GM18519 (cell line): ENCODE measurements at regions not wholly inside any gene's neighbourhood (a gene's known extent, or its start where the extent isn't known, plus 50 kb on each side); places are given as distances from the start of the nearest gene placed in this dataset.
"Not testable (repeated sequence)": the region's sequence is repeated elsewhere in the genome, so short reads cannot be mapped to it uniquely, and the experiment has no call there.

Experiments
- ATAC-seq: cut with Tn5 transposase; IDR thresholded peaks from one replicate; pipeline ENCODE4 v1.9.1; 2021; ENCODE audit warnings: mild to moderate bottlenecking, moderate library complexity; ENCODE audit not compliant: unreplicated experiment, low FRiP score

- no peak for ATAC-seq
Measured at GRCh38 chr6:139721954-139722353, 347.5 kb upstream of the CITED2 start.

DNA sequence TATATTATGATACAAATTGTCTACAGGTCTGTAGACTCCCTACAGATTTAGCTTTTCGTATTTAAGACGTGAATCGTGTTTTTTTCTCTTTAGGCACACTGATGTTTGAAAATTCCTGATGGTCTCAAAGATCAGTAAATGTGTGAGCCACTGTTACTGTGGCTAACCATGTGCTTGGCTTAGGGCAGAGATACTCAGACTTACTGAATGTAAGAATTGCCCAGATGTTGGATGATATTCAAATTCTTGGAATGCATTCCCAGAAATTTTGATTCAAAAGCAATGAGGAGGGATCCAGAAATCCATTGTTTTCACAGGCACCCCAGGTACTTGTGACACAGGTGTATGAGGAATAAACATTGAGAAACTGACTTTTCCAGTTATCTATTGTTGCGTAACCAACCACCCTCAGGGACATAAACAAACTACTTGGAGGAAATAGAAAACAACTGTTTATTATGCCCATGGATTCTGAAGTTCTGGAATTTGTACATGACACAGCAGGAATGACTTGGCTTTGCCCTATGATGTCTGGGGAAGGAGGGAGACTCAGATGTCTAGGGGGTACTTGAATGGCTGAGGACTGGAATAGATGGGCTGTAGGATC lies 339.6 kb upstream of the CITED2 start:
- no peak for ATAC-seq

DNA sequence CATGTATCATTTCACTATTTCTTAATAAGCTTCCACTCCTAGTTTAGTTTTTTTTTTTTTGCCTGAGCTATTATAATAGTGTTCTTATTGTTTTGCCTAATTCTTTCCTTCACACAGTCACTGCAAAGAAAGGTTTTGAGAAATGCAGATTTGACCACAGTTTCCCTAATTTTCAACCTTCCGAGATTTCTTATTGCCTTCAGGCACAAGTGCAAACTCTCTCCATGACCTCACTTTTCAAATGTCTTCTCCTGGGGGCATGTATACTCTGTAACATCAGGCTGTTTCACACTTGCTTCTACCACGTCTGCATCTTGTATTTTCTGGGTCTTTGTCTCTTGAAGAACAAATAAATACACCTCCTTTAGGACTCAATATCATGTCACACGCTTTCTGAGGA lies 339.0 kb upstream of the CITED2 start:
- no peak for ATAC-seq

GRCh38 chr6:139712830-139713229 lies 338.4 kb upstream of the CITED2 start:
- no peak for ATAC-seq

DNA sequence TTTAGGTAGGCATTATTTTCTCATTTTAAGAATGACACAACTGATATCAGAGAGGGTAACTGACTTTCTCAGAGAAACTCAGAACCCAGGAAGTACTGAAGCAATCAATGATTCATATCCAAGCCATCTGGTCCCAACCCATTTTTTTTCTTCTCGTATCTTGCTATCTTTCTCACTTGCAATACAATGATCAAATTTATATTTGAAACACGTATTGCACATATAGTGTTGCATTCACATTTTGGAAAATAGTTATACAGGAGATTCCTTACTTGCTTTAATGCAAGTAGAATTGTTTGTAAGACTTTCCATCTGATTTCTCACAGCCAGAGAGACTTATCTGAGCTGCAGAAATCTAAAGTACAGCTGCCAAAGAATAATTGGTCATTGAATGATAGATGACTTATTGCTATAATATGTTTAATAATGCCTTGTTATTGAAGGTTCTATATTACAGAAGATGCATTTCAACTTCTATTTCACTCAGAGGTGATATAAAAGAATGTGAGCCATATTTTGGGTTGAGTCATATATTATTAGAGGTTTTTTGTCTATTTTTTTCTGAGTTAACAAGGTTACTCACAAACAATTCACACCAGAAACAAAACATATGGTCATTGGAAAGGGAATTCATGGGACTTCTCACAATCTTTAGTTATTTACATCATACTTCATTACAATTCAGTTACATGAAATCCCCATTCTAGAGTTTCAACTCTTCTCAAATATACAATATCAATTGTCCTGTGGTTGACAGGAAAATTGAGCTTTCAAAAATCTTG lies 337.5 kb upstream of the CITED2 start:
- ATAC-seq, result no peak

DNA sequence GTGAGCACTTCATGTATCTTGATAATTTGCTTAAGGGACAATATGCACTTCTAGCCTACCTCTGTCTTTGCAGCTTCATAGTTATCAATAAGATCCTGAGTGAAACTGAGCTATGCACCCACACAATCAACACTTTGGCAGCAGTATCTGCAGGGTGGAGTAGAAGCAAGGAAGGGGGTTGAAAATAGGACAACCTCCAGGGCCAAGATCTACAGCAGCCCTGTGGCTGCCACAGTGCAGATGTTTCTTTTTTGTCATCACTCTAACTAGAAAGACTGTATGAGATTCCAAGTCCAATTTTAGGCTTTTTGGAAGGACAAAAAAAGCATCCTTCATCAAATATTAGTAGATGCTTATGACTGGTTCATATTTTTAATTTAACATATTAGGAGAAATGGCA lies 336.1 kb upstream of the CITED2 start:
- no peak for ATAC-seq

GRCh38 chr6:139708337-139709199 lies 334.1 kb upstream of the CITED2 start:
- no peak for ATAC-seq

GRCh38 chr6:139706912-139707311 lies 332.5 kb upstream of the CITED2 start:
- no peak for ATAC-seq

GRCh38 chr6:139705284-139705683 lies 330.8 kb upstream of the CITED2 start:
- no peak for ATAC-seq

DNA sequence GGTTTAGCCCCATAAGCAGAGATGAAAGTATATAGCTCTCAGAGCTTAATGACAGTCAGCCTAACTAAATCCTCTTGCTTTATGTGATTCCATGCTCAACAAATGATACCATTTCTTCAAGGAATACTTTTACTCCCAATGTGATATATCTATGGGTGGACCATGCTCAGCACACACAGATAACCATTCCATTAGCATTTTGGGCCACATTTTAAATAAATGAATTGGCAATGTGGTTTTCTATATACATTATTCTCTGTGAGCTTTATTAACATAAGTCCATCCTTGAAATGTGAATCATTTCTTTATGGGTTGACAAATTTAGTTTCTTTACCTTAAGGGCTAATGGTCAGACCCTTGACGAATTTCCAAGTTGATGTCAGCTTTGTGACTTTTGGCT lies 329.3 kb upstream of the CITED2 start:
- no peak for ATAC-seq

- ATAC-seq, result no peak
Measured at GRCh38 chr6:139702706-139703105, 328.3 kb upstream of the CITED2 start.

DNA sequence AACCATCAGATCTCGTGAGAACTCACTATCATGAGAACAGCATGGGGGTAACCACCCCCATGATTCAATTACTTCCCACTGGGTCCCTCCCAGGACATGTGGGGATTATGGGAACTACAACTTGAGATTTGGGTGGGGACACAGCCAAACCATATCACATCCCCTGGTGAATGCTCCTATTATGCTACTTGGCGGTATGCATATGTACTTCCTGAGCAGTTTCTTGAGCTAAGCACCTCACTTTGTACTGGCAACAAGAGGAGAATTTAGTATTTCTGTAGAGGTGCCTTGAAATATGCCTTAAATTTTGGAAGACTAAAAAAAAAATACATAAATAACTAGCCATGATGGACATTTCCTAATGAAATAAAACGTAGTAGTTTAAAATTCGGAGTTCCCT lies 327.2 kb upstream of the CITED2 start:
- ATAC-seq, result no peak

- no peak for ATAC-seq
Measured at GRCh38 chr6:139701003-139701402, 326.6 kb upstream of the CITED2 start.

DNA sequence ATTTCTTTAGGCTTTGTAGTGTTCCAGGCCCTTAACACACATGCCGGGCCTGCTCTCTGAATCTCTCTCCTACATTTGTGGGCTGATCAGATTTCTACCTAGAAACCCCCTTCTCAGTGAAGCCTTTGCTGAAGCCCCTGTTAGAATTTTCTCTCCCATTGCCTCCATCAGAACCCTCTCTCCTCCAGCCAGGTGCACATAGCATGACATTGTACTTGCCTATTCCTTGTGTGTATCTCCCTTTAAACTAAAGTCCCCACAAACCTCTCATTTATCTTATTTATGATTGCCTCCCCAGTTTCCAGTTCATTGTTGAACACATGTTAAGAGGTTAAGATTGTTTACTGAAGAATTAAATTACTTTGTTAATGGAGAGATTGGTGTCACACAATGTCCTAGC lies 325.5 kb upstream of the CITED2 start:
- no peak for ATAC-seq

DNA sequence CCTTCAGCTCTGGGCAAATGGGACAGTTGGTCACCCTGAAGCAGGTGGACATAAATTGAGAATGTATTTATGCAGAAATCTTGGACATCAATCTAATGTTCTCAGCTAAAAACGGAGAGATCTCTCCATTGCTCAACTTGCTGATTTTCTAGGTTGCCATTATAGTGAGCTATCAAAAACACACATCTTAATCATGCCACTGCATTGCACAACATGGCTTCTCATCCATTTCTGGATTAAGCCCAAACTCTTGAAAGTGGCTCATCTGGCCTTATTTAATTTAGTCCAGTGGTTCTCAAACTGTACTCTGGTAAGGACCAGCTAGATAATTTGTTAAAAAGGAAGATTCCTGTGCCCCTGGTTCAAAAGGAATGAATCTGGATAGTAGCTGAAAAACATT lies 324.9 kb upstream of the CITED2 start:
- ATAC-seq, result no peak

DNA sequence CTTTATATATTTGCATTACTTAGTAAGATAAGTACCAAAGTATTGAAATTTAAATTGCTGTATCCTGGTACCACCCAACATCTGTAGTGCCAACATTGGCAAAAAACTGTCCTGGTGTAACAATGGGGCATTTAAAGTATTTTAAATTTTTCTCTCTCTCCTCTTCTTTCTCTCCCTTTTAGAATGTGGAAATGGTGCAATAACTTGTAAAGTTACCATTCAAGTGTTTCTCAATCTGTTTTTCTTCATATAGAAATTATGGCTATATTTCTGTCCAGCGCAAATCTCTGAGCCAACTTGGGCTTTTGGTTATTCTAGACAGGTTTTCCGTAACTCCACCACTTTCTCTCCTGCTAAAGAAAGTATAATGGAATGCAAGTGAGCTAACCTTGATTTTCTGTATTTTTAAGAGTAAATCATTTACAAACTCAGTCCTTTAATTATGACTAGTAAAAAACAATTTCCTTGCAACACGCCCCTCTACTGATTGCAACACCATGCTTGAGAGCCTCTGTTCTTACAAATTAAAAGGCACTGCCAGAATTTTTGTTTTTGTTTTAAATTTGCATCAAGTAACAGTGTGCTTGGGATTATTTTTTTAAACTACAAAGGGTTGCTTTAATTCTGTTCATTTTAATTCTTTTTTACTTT lies 324.2 kb upstream of the CITED2 start:
- ATAC-seq, result no peak

DNA sequence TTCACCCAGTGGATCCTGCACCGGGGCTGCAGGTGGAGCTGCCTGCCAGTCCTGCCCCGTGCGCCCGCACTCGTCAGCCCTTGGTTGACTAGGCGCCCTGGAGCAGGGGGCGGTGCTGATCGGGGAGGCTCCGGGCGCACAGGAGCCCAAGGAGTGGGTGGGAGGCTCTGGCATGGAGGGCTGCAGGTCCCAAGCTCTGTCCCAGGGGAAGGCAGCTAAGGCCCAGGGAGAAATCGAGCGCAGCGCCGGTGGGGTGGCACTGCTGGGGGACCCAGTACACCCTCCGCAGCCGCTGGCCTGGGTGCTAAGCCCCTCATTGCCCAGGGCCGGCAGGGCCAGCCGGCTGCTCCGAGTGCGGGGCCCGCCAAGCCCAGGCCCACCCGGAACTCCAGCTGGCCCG lies 323.4 kb upstream of the CITED2 start:
- not testable (repeated sequence) for ATAC-seq

DNA sequence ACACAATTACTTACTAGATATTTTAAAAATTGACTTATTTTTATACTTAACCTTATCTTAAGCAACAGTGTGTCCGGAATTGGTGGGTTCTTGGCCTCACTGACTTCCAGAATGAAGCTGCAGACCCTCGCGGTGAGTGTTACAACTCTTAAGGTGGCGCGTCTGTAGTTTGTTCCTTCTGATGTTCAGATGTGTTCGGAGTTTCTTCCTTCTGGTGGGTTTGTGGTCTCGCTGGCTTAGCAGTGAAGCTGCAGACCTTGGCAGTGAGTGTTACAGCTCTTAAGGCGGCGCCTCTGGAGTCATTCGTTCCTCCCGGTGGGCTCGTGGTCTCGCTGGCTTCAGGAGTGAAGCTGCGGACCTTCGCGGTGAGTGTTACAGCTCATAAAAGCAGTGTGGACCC lies 322.5 kb upstream of the CITED2 start:
- not testable (repeated sequence) for ATAC-seq

DNA sequence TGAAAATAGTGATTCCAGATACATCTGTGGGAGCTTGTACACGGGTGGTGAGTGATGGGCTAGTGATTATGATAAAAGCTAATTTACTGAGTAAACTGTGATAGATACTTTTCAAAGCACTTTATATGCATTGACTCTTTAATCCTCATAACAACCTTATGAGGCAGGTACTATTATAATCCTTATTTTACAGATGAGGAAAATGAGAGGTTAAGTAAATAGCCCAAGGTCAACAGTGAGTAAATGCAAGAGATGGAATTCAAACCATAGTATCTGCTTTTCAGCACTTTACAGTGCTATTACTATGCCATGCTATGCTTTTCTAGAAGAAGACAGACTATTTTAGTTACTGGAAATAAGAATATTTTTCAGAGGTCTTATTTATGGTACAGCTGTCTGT lies 320.9 kb upstream of the CITED2 start:
- ATAC-seq, result no peak

GRCh38 chr6:139693735-139694134 lies 319.3 kb upstream of the CITED2 start:
- no peak for ATAC-seq

DNA sequence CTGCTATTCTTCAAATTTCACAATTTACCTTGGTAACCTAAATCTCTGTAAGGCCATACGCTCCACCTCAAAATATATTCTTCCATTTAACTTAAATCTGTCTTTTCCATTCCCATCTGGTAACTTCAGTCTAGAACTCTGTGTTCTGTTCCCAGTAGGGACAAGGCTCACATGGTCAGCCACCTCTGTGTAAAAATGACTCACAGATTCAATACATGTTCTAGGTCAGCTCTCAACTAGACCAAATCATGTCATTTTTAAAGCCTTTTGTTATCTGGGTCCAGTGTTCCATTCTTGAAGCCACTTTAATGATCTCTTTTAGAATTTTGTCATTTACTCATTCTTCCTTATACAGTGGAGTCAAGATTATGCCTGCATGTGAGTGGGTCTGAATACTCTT lies 315.6 kb upstream of the CITED2 start:
- ATAC-seq, result no peak
